Esophagus muscularis mucosa (tissue), 3 donors: ENCODE measurements at regions not wholly inside any gene's neighbourhood (a gene's known extent, or its start where the extent isn't known, plus 50 kb on each side); places are given as distances from the start of the nearest gene placed in this dataset.

Source experiments
- POLR2A ChIP-seq: fragments of 450-650 bp; IDR thresholded peaks from one replicate; pipeline ENCODE4 v1.6.1; 2017; ENCODE audit warnings: antibody characterized with exemption, moderate library complexity, mild to moderate bottlenecking, low read depth
- TF ChIP-seq, protein P1 (sequence below), 3 experiments: fragments of 200-600 bp in 2 of 3; fragments of 450-650 bp in 1 of 3; sonication (generic) in 2 of 3; IDR thresholded peaks; one replicate each; pipeline ENCODE4 v1.5.1; 2017 to 2019; ENCODE audit warnings: antibody characterized with exemption in 3 of 3, mild to moderate bottlenecking in 2 of 3, moderate library complexity in 1 of 3

DNA sequence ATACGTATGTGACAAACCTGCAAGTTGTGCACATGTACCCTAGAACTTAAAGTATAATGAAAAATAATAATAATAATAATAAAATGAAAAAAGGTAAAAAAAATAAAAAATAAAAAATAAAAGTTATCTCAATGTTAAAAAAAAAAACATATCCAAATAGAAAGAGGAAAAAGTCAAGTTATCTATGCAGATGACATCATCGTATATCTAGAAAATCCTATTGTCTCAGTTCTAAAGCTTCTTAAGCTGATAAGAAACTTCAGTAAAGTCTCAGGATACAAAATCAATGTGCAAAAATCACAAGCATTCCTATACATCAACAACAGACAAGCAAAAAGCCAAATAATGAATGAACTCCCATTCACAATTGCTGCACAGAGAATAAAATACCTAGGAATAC, 466.6 kb upstream of the PHF14 start:
- TF ChIP-seq POLR2A = no peak
- TF ChIP-seq, protein P1, sequence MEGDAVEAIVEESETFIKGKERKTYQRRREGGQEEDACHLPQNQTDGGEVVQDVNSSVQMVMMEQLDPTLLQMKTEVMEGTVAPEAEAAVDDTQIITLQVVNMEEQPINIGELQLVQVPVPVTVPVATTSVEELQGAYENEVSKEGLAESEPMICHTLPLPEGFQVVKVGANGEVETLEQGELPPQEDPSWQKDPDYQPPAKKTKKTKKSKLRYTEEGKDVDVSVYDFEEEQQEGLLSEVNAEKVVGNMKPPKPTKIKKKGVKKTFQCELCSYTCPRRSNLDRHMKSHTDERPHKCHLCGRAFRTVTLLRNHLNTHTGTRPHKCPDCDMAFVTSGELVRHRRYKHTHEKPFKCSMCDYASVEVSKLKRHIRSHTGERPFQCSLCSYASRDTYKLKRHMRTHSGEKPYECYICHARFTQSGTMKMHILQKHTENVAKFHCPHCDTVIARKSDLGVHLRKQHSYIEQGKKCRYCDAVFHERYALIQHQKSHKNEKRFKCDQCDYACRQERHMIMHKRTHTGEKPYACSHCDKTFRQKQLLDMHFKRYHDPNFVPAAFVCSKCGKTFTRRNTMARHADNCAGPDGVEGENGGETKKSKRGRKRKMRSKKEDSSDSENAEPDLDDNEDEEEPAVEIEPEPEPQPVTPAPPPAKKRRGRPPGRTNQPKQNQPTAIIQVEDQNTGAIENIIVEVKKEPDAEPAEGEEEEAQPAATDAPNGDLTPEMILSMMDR (IDR thresholded peaks at IDR 0.05) = no peak
